Activated CD4-positive, alpha-beta T cell treated with anti-CD3 and anti-CD28 coated beads, Interleukin-2, amount 10 ng/mL, durations not matched to agents 7 days and 5 days (primary cell): ENCODE measurements at regions not wholly inside any gene's neighbourhood (a gene's known extent, or its start where the extent isn't known, plus 50 kb on each side); places are given as distances from the start of the nearest gene placed in this dataset.

Experiments used
- CTCF ChIA-PET: fragments of 350-600 bp; sonication (Branson Sonifier 250); formaldehyde crosslinking; loops from one replicate; lab custom pipeline; 2021; ENCODE audit warnings: antibody characterized with exemption; lab: Charles Lee
- POLR2A ChIA-PET: fragments of 350-600 bp; sonication (Branson Sonifier 250); formaldehyde crosslinking; loops from one replicate; lab custom pipeline; 2021; ENCODE audit warnings: antibody characterized with exemption; lab: Charles Lee
- DNase-seq: peaks from one replicate; pipeline ENCODE4 v3.0.0-alpha.2; 2020
- H3K27ac Mint-ChIP-seq: one replicate; pipeline ENCODE4 v1.8.0; 2021; ENCODE audit warnings: mild to moderate bottlenecking, moderate library complexity, mixed read lengths
- H3K27me3 Mint-ChIP-seq: one replicate; pipeline ENCODE4 v1.8.0; 2021; ENCODE audit warnings: mixed read lengths
- H3K36me3 Mint-ChIP-seq: one replicate; pipeline ENCODE4 v1.8.0; 2021; ENCODE audit warnings: low read depth, mixed read lengths
- H3K4me1 Mint-ChIP-seq: one replicate; pipeline ENCODE4 v1.8.0; 2021; ENCODE audit warnings: mixed read lengths
- H3K4me3 Mint-ChIP-seq: one replicate; pipeline ENCODE4 v1.8.0; 2021; ENCODE audit warnings: mild to moderate bottlenecking, moderate library complexity, mixed read lengths
- H3K9me3 Mint-ChIP-seq: one replicate; pipeline ENCODE4 v1.8.0; 2021; ENCODE audit warnings: mixed read lengths

DNA sequence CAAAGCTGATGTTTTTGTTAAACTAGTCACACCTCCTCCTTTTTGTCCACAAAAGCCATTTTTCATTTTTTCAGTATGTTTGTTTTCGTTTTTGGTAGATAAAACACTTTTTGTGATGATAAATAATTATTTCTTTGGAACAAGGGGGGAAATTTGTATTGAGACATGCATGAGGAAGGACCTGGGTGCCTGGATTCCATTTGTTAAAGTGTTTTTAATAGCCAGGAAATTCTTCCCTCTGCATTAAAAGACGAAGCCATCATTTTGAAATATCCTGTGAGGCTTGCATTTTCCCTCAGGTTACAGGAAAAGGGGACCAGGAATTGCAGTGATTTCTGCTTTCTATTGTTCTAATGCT, 52.1 kb upstream of the CTLA4 start:
- no peak for DNase-seq
- H3K27me3 Mint-ChIP-seq = no peaks in the 10 kb centered on the region
- CTCF ChIA-PET = interaction anchor here (0.6 to 4.7 kb wide), 50 partner anchors 9 to 987 kb away, joined by 3 to 33 read pairs (median 4); partner anchors contain the start of genes CD28 and CTLA4
- no peak overlapping the region for H3K27ac Mint-ChIP-seq
- peaks cover 53% of the 10 kb centered on the region for H3K4me1 Mint-ChIP-seq
- POLR2A ChIA-PET = interaction anchor here (0.6 kb wide), 1 partner anchor 57 kb away, joined by 3 read pairs; no protein-coding TSS in a partner anchor
- no peaks in the 10 kb centered on the region for H3K9me3 Mint-ChIP-seq
- no peaks in the 10 kb centered on the region for H3K36me3 Mint-ChIP-seq
- no peak overlapping the region for H3K4me3 Mint-ChIP-seq

DNA sequence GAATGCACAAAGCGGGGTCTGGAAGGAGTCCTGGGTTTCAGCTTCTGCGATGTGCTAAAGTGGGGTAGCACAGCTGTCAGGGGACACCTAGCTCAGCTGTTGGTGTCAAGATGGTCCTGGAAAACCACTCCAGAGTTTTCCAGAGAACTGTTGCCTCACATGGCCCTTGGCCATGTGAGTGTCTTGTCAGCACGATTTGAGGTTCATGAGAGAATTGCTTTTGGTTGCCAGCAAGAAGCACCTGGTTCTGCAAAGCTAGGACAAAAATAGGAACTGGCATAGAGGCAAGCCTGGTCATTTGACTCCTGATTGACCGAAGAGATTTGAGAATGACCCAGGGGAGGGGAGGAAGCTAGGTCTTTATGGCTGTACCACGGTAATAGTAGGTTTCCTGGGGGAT, 50.4 kb upstream of the CTLA4 start:
- Mint-ChIP-seq H3K27me3 (no peaks in the 10 kb centered on the region), H3K4me3 (no peak overlapping the region), H3K9me3 (no peaks in the 10 kb centered on the region), H3K36me3 (no peaks in the 10 kb centered on the region), H3K4me1 (peaks cover 39% of the 10 kb centered on the region), H3K27ac (no peak overlapping the region)
- CTCF ChIA-PET = interaction anchor here (0.6 to 4.7 kb wide), 12 partner anchors 9 to 430 kb away, joined by 3 to 33 read pairs (median 4); partner anchors contain the start of gene CTLA4
- POLR2A ChIA-PET = no interaction called here
- DNase-seq = no peak
